ENCODE measurements at regions not wholly inside any gene's neighbourhood (a gene's known extent, or its start where the extent isn't known, plus 50 kb on each side); places are given as distances from the start of the nearest gene placed in this dataset.

DNA sequence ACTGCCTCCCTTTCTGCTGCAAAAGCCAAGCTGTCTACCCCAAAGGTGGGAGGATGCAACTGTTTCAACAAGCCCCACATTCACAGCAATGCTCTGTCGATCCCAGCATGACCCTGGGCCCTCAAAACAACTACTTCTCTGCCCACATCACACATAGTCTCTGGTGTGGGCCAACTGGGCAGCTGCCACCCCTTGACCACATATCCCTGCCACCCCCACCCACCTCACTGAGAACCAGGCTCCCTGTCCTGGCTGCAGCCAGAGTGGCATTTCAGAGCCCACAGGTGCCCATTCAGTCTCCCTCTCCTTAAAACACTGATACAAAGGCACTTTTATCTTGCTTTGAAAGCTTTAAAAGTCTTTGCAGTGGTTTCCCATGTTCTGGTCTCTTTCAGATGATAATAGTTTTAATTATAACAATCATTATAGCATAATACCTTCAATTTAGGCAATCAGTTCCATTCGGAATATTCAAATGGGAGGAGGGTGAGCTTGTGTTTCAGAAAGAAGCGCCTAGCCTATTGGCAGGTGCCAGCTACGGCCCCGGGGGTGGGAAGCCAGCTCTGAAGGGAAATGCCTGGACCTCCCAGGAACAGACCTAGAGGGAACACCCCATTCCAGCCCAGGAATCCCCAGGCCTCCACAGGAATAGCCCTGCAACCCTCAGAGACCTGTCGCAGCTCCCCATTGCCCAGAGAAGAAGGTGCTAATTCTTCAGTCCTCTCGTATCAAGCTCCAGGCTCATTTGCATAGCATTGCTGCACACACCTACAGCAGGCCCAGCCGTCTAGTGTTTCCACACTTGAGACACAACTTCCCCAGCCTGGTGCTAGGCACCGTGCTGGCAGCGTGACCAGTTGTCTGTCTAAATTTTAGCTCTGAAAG lies 90.8 kb downstream of the C5orf15 start:
- Histone ChIP-seq H3K27ac (ENCODE audit: low read depth, low read length) (no peak overlapping the region), H3K4me1 (ENCODE audit: control insufficient read depth, insufficient read depth, low read length) (peaks cover 5% of the 10 kb centered on the region), H3K4me3 (ENCODE audit: low read length) (no peak overlapping the region), H3K9me3 (ENCODE audit: control insufficient read depth, low read length) (peaks cover 27% of the 10 kb centered on the region), H3K36me3 (ENCODE audit: control insufficient read depth, insufficient read depth, low read length) (no peaks in the 10 kb centered on the region), H3K9ac (ENCODE audit: extremely low read depth, low read length, poor library complexity, severe bottlenecking) (no peak overlapping the region), H3K27me3 (ENCODE audit: control insufficient read depth, insufficient read depth, low read length, poor library complexity, severe bottlenecking) (no peaks in the 10 kb centered on the region)
- Mint-ChIP-seq H3K4me3 (no peak overlapping the region), H3K9me3 (peaks cover 22% of the 10 kb centered on the region), H3K27me3 (ENCODE audit: insufficient read depth) (peaks cover 8% of the 10 kb centered on the region), H3K4me1 (peaks cover 10% of the 10 kb centered on the region), H3K36me3 (ENCODE audit: low read depth) (no peaks in the 10 kb centered on the region), H3K27ac (no peak overlapping the region)
- TF ChIP-seq, protein P1, sequence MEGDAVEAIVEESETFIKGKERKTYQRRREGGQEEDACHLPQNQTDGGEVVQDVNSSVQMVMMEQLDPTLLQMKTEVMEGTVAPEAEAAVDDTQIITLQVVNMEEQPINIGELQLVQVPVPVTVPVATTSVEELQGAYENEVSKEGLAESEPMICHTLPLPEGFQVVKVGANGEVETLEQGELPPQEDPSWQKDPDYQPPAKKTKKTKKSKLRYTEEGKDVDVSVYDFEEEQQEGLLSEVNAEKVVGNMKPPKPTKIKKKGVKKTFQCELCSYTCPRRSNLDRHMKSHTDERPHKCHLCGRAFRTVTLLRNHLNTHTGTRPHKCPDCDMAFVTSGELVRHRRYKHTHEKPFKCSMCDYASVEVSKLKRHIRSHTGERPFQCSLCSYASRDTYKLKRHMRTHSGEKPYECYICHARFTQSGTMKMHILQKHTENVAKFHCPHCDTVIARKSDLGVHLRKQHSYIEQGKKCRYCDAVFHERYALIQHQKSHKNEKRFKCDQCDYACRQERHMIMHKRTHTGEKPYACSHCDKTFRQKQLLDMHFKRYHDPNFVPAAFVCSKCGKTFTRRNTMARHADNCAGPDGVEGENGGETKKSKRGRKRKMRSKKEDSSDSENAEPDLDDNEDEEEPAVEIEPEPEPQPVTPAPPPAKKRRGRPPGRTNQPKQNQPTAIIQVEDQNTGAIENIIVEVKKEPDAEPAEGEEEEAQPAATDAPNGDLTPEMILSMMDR (conservative IDR thresholded peaks at IDR 0.05): no peak
- DNase-seq: no peak
- WGBS, 2 experiments (ENCODE audit: insufficient coverage in 1 of 2, insufficient read length in 1 of 2): 83 to 100% methylated on average over 2 to 10 of the region's 10 CpGs

GRCh38 chr5:133876266-133876665 lies 92.2 kb downstream of the C5orf15 start:
- TF ChIP-seq, protein P1 (conservative IDR thresholded peaks at IDR 0.05): no peak
- 86 to 87% methylated on average over 2 to 3 of the region's 3 CpGs for WGBS, 2 experiments (ENCODE audit: insufficient coverage in 1 of 2, insufficient read length in 1 of 2)

GRCh38 chr5:133875179-133875578 lies 93.2 kb downstream of the C5orf15 start:
- peaks cover 8% of the 10 kb centered on the region for H3K27me3 Mint-ChIP-seq (ENCODE audit: insufficient read depth)
- no peak for DNase-seq
- H3K9me3 Mint-ChIP-seq: peaks cover 22% of the 10 kb centered on the region
- Histone ChIP-seq H3K9ac (ENCODE audit: extremely low read depth, low read length, poor library complexity, severe bottlenecking) (no peak overlapping the region), H3K36me3 (ENCODE audit: control insufficient read depth, insufficient read depth, low read length) (no peaks in the 10 kb centered on the region), H3K27ac (ENCODE audit: low read depth, low read length) (no peak overlapping the region), H3K4me3 (ENCODE audit: low read length) (no peak overlapping the region), H3K9me3 (ENCODE audit: control insufficient read depth, low read length) (peaks cover 27% of the 10 kb centered on the region), H3K4me1 (ENCODE audit: control insufficient read depth, insufficient read depth, low read length) (no peaks in the 10 kb centered on the region), H3K27me3 (ENCODE audit: control insufficient read depth, insufficient read depth, low read length, poor library complexity, severe bottlenecking) (no peaks in the 10 kb centered on the region)
- TF ChIP-seq, protein P1 (conservative IDR thresholded peaks at IDR 0.05): no peak
- H3K4me3 Mint-ChIP-seq: no peak overlapping the region
- H3K27ac Mint-ChIP-seq: no peak overlapping the region
- H3K4me1 Mint-ChIP-seq: no peaks in the 10 kb centered on the region
- 94% methylated on average over 1 of the region's 1 CpG; no CpG with 5 or more reads in 1 of the 2 experiments for WGBS, 2 experiments (ENCODE audit: insufficient coverage in 1 of 2, insufficient read length in 1 of 2)
- no peaks in the 10 kb centered on the region for H3K36me3 Mint-ChIP-seq (ENCODE audit: low read depth)

More at GRCh38 chr5:133876266-133876665, 92.2 kb downstream of the C5orf15 start:
- H3K9me3 ChIP-seq (ENCODE audit: control insufficient read depth, low read length): peaks cover 27% of the 10 kb centered on the region
- no peak overlapping the region for H3K4me3 ChIP-seq (ENCODE audit: low read length)
- no peaks in the 10 kb centered on the region for H3K27me3 ChIP-seq (ENCODE audit: control insufficient read depth, insufficient read depth, low read length, poor library complexity, severe bottlenecking)
- no peak overlapping the region for H3K4me3 Mint-ChIP-seq
- no peaks in the 10 kb centered on the region for H3K4me1 ChIP-seq (ENCODE audit: control insufficient read depth, insufficient read depth, low read length)
- no peak overlapping the region for H3K27ac Mint-ChIP-seq
- H3K27ac ChIP-seq (ENCODE audit: low read depth, low read length): no peak overlapping the region
- H3K4me1 Mint-ChIP-seq: peaks cover 1% of the 10 kb centered on the region
- H3K36me3 ChIP-seq (ENCODE audit: control insufficient read depth, insufficient read depth, low read length): no peaks in the 10 kb centered on the region
- H3K9ac ChIP-seq (ENCODE audit: extremely low read depth, low read length, poor library complexity, severe bottlenecking): no peak overlapping the region
- peaks cover 8% of the 10 kb centered on the region for H3K27me3 Mint-ChIP-seq (ENCODE audit: insufficient read depth)
- no peaks in the 10 kb centered on the region for H3K36me3 Mint-ChIP-seq (ENCODE audit: low read depth)
- peaks cover 22% of the 10 kb centered on the region for H3K9me3 Mint-ChIP-seq
- no peak for DNase-seq

Data from endodermal cell (in vitro differentiated cells).